K562 (cell line): ENCODE measurements at regions not wholly inside any gene's neighbourhood (a gene's known extent, or its start where the extent isn't known, plus 50 kb on each side); places are given as distances from the start of the nearest gene placed in this dataset.

ENCODE experiments used
- FOXJ3 ChIP-seq: sonication (generic); formaldehyde crosslinking; IDR thresholded peaks from 2 replicates; pipeline ENCODE4 v1.4.0; 2020; ENCODE audit warnings: mild to moderate bottlenecking, missing genetic modification reagents
- PHB2 ChIP-seq: fragments of 450-650 bp; IDR thresholded peaks from 2 replicates; pipeline ENCODE4 v1.6.1; 2017; ENCODE audit warnings: low read depth
- RFX5 ChIP-seq: IDR thresholded peaks from 2 replicates; pipeline ENCODE4 v1.6.1; 2011; ENCODE audit warnings: low read depth, mild to moderate bottlenecking, improper control_type of control experiment, low read length
- SREBF2 ChIP-seq: sonication (generic); formaldehyde crosslinking; IDR thresholded peaks from 2 replicates; pipeline ENCODE4 v1.4.0; 2020; ENCODE audit warnings: mild to moderate bottlenecking, missing genetic modification reagents
- TF ChIP-seq, protein P1 (sequence below), 3 experiments: IDR thresholded peaks in 2 of 3; conservative IDR thresholded peaks in 1 of 3; 2 replicates each; pipeline ENCODE4 v1.5.1; 2011 to 2012; ENCODE audit warnings: low read length in 3 of 3, mild to moderate bottlenecking in 3 of 3, control low read depth in 2 of 3, improper control_type of control experiment in 1 of 3, inconsistent platforms in 1 of 3, low read depth in 1 of 3, mixed read lengths in 1 of 3, moderate library complexity in 1 of 3; ENCODE audit not compliant: insufficient read depth in 2 of 3

DNA sequence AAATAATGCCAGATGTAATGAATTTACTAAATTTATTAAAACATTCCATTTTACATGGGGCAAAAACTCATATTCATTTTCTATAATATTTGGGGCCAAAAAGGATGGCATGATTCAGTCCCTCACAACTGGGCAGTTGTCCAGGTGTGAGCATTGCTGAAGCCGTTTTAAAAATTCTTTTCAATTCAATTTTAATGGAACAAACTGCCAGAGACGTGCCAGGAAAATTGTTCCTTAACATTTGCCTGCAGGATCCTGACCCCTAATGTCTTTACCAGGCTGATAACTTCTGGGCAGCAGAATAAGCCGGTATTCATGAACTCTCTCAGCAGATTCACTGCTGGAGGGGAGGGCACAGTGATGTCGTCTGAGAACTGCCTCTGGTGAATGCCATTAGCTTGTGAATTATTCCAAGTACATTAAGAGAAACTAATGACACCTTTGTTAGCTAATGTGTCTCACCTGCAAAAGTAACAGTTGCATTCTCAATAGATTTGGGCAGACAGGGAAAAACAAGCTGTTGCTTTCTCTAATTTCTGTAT is 1445.1 kb upstream of the TENM3 start:
- TF ChIP-seq FOXJ3 (CRISPR knock-in tag) (no peak), RFX5 (no peak), PHB2 (no peak), SREBF2 (no peak)
- TF ChIP-seq, protein P1, sequence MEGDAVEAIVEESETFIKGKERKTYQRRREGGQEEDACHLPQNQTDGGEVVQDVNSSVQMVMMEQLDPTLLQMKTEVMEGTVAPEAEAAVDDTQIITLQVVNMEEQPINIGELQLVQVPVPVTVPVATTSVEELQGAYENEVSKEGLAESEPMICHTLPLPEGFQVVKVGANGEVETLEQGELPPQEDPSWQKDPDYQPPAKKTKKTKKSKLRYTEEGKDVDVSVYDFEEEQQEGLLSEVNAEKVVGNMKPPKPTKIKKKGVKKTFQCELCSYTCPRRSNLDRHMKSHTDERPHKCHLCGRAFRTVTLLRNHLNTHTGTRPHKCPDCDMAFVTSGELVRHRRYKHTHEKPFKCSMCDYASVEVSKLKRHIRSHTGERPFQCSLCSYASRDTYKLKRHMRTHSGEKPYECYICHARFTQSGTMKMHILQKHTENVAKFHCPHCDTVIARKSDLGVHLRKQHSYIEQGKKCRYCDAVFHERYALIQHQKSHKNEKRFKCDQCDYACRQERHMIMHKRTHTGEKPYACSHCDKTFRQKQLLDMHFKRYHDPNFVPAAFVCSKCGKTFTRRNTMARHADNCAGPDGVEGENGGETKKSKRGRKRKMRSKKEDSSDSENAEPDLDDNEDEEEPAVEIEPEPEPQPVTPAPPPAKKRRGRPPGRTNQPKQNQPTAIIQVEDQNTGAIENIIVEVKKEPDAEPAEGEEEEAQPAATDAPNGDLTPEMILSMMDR (IDR thresholded peaks at IDR 0.05 in 2 of 3, conservative IDR thresholded peaks at IDR 0.05 in 1 of 3; ENCODE audit: insufficient read depth in 2 of 3, low read depth in 1 of 3, low read length in 3 of 3) = no peak
